Trophoblast cell (in vitro differentiated cells and primary cell): ENCODE measurements at regions not wholly inside any gene's neighbourhood (a gene's known extent, or its start where the extent isn't known, plus 50 kb on each side); places are given as distances from the start of the nearest gene placed in this dataset.
A peak's percentile ranks its signal among the peaks of the same experiment; 100 is the strongest.

ENCODE experiments used
- DNase-seq, 2 donors: peaks; one replicate each; pipeline ENCODE4 v3.0.0-alpha.2; 2016
- H2AFZ ChIP-seq: 2 replicates; pipeline ENCODE4 v1.6.1; 2013; ENCODE audit warnings: low read length, moderate library complexity, mild to moderate bottlenecking; ENCODE audit not compliant: insufficient read depth, poor library complexity
- H2AK5ac ChIP-seq: 2 replicates; pipeline ENCODE4 v1.6.1; 2013; ENCODE audit warnings: mild to moderate bottlenecking, low read length
- H2BK120ac ChIP-seq: 2 replicates; pipeline ENCODE4 v1.6.1; 2013; ENCODE audit warnings: low read length, mild to moderate bottlenecking, moderate library complexity; ENCODE audit not compliant: insufficient read depth, poor library complexity
- H2BK12ac ChIP-seq: 2 replicates; pipeline ENCODE4 v1.6.1; 2013; ENCODE audit warnings: mild to moderate bottlenecking, low read length, moderate library complexity
- H2BK5ac ChIP-seq: 2 replicates; pipeline ENCODE4 v1.6.1; 2013; ENCODE audit warnings: low read length, low read depth, moderate library complexity, mild to moderate bottlenecking; ENCODE audit not compliant: poor library complexity
- H3K14ac ChIP-seq: 2 replicates; pipeline ENCODE4 v1.6.1; 2013; ENCODE audit warnings: mild to moderate bottlenecking, low read length
- H3K18ac ChIP-seq: 2 replicates; pipeline ENCODE4 v1.6.1; 2013; ENCODE audit warnings: mild to moderate bottlenecking, low read length
- H3K23ac ChIP-seq: 2 replicates; pipeline ENCODE4 v1.6.1; 2013; ENCODE audit warnings: low read length
- H3K27ac ChIP-seq: 2 replicates; pipeline ENCODE4 v1.5.1; 2013; ENCODE audit warnings: low read depth, mild to moderate bottlenecking, inconsistent platforms, low read length, moderate library complexity
- H3K27me3 ChIP-seq: 2 replicates; pipeline ENCODE4 v1.6.1; 2013; ENCODE audit warnings: inconsistent platforms, mild to moderate bottlenecking, low read length, moderate library complexity; ENCODE audit not compliant: insufficient read depth
- H3K36me3 ChIP-seq, 2 experiments: 1 replicate in 1 of 2; 2 replicates in 1 of 2; pipeline ENCODE4 v1.6.1; 2013; ENCODE audit warnings: low read length in 2 of 2, mild to moderate bottlenecking in 2 of 2, moderate library complexity in 1 of 2; ENCODE audit not compliant: insufficient read depth in 2 of 2, control insufficient read depth in 1 of 2
- H3K4ac ChIP-seq: 2 replicates; pipeline ENCODE4 v1.6.1; 2013; ENCODE audit warnings: low read depth, mild to moderate bottlenecking, low read length, moderate library complexity
- H3K4me1 ChIP-seq, 2 experiments: 1 replicate in 1 of 2; 2 replicates in 1 of 2; pipeline ENCODE4 v1.6.1; 2013; ENCODE audit warnings: low read length in 2 of 2, mild to moderate bottlenecking in 2 of 2, moderate library complexity in 1 of 2; ENCODE audit not compliant: insufficient read depth in 2 of 2, control insufficient read depth in 1 of 2
- H3K4me2 ChIP-seq: 2 replicates; pipeline ENCODE4 v1.6.1; 2013; ENCODE audit warnings: inconsistent platforms, mild to moderate bottlenecking, low read length, moderate library complexity
- H3K4me3 ChIP-seq: 2 replicates; pipeline ENCODE4 v1.5.1; 2013; ENCODE audit warnings: mild to moderate bottlenecking, low read depth, low read length, inconsistent platforms
- H3K79me1 ChIP-seq: one replicate; pipeline ENCODE4 v1.6.1; 2013; ENCODE audit warnings: low read length
- H3K79me2 ChIP-seq: 2 replicates; pipeline ENCODE4 v1.6.1; 2013; ENCODE audit warnings: low read length, mild to moderate bottlenecking; ENCODE audit not compliant: control insufficient read depth, insufficient read depth, poor library complexity
- H3K9ac ChIP-seq: 2 replicates; pipeline ENCODE4 v1.6.1; 2013; ENCODE audit warnings: mild to moderate bottlenecking, low read length
- H3K9me3 ChIP-seq: 2 replicates; pipeline ENCODE4 v1.6.1; 2013; ENCODE audit warnings: low read depth, mild to moderate bottlenecking, control low read depth, inconsistent platforms, low read length; ENCODE audit not compliant: insufficient read depth
- H4K12ac ChIP-seq: 2 replicates; pipeline ENCODE4 v1.6.1; 2013; ENCODE audit warnings: low read depth, mild to moderate bottlenecking, low read length, moderate library complexity
- H4K8ac ChIP-seq: 2 replicates; pipeline ENCODE4 v1.6.1; 2013; ENCODE audit warnings: low read depth, mild to moderate bottlenecking, low read length, moderate library complexity
- H4K91ac ChIP-seq: one replicate; pipeline ENCODE4 v1.6.1; 2013; ENCODE audit warnings: low read depth, mild to moderate bottlenecking, low read length, moderate library complexity
- WGBS: extraction: QIAGEN DNeasy Blood & Tissue Kit; methylation state at CpG from one replicate; pipeline ENCODE4 v1.1.7; 2013; ENCODE audit warnings: missing lambda C conversion rate; ENCODE audit not compliant: insufficient read length, insufficient coverage; ENCODE audit errors: extremely low coverage; 5-methylcytosine and 5-hydroxymethylcytosine counted together

GRCh38 chr11:119795231-119795630 lies 66.2 kb upstream of the NECTIN1 start:
- WGBS = no CpG with 5 or more reads among the region's 12 CpGs
- Histone ChIP-seq H2AFZ (no peak overlapping the region), H3K4ac (no peak overlapping the region)

GRCh38 chr11:119794756-119795155 lies 65.8 kb upstream of the NECTIN1 start:
- Histone ChIP-seq H3K14ac (no peak overlapping the region), H3K18ac (no peak overlapping the region), H3K79me1 (no peaks in the 10 kb centered on the region), H2AFZ (no peak overlapping the region), H3K27ac (no peak overlapping the region), H3K4me1 (peaks cover 9% of the 10 kb centered on the region in 2 experiments), H3K27me3 (no peaks in the 10 kb centered on the region), H2BK120ac (no peak overlapping the region), H4K12ac (no peak overlapping the region), H3K4me3 (no peak overlapping the region), H3K9me3 (no peaks in the 10 kb centered on the region), H2BK12ac (no peak overlapping the region), H4K91ac (no peak overlapping the region), H3K23ac (no peak overlapping the region), H3K79me2 (no peaks in the 10 kb centered on the region), H3K9ac (no peak overlapping the region), H4K8ac (no peak overlapping the region), H3K4ac (no peak overlapping the region), H3K4me2 (no peak overlapping the region), H3K36me3 (no peaks in the 10 kb centered on the region), H2AK5ac (no peak overlapping the region), H2BK5ac (no peak overlapping the region)
- DNase-seq = no peak
- WGBS = no CpG with 5 or more reads among the region's 4 CpGs

More at GRCh38 chr11:119795231-119795630, 66.2 kb upstream of the NECTIN1 start:
- Histone ChIP-seq H2BK120ac (no peak overlapping the region), H3K27me3 (no peaks in the 10 kb centered on the region), H3K27ac (no peak overlapping the region), H3K14ac (no peak overlapping the region), H2AK5ac (no peak overlapping the region), H4K12ac (no peak overlapping the region), H3K4me2 (no peak overlapping the region), H3K9me3 (no peaks in the 10 kb centered on the region), H3K9ac (no peak overlapping the region), H3K4me1 (peaks cover 9% of the 10 kb centered on the region in 2 experiments), H3K79me2 (no peaks in the 10 kb centered on the region), H2BK12ac (no peak overlapping the region), H4K91ac (no peak overlapping the region), H2BK5ac (no peak overlapping the region), H3K4me3 (no peak overlapping the region), H3K23ac (no peak overlapping the region), H3K79me1 (no peaks in the 10 kb centered on the region), H4K8ac (no peak overlapping the region), H3K18ac (no peak overlapping the region), H3K36me3 (no peaks in the 10 kb centered on the region)
- DNase-seq = peak in 1 of 2 donors; percentile 20

- Histone ChIP-seq H3K4ac (no peak overlapping the region), H2BK12ac (no peak overlapping the region), H4K91ac (no peak overlapping the region), H3K23ac (no peak overlapping the region), H3K79me1 (no peaks in the 10 kb centered on the region), H2BK120ac (no peak overlapping the region), H3K9me3 (no peaks in the 10 kb centered on the region), H4K8ac (no peak overlapping the region), H3K9ac (no peak overlapping the region), H3K27ac (no peak overlapping the region), H3K4me1 (peaks cover 9% of the 10 kb centered on the region in 2 experiments), H4K12ac (no peak overlapping the region), H3K14ac (no peak overlapping the region), H3K27me3 (no peaks in the 10 kb centered on the region), H3K4me2 (no peak overlapping the region), H3K79me2 (no peaks in the 10 kb centered on the region), H2AK5ac (no peak overlapping the region), H2AFZ (no peak overlapping the region), H2BK5ac (no peak overlapping the region), H3K36me3 (no peaks in the 10 kb centered on the region), H3K18ac (no peak overlapping the region), H3K4me3 (no peak overlapping the region)
- DNase-seq = no peak
- WGBS = no CpG with 5 or more reads among the region's 17 CpGs
Measured at GRCh38 chr11:119794141-119794665, 65.2 kb upstream of the NECTIN1 start.

- Histone ChIP-seq H2BK120ac (no peak overlapping the region), H3K4me2 (no peak overlapping the region), H3K14ac (no peak overlapping the region), H2BK5ac (no peak overlapping the region), H2AFZ (no peak overlapping the region), H2AK5ac (no peak overlapping the region), H3K36me3 (no peaks in the 10 kb centered on the region), H3K79me1 (no peaks in the 10 kb centered on the region), H4K8ac (no peak overlapping the region), H3K27me3 (no peaks in the 10 kb centered on the region), H3K27ac (no peak overlapping the region), H3K4me3 (no peak overlapping the region), H3K23ac (no peak overlapping the region), H2BK12ac (no peak overlapping the region), H3K9ac (no peak overlapping the region), H3K18ac (no peak overlapping the region), H3K4me1 (peaks cover 9 to 11% of the 10 kb centered on the region in 2 experiments), H4K12ac (no peak overlapping the region), H3K4ac (no peak overlapping the region), H4K91ac (no peak overlapping the region), H3K9me3 (no peaks in the 10 kb centered on the region), H3K79me2 (no peaks in the 10 kb centered on the region)
- whole genome bisulfite sequencing = no CpG with 5 or more reads among the region's 10 CpGs
- no peak for DNase-seq
Measured at GRCh38 chr11:119793335-119793984, 64.5 kb upstream of the NECTIN1 start.
